K562 (cell line): ENCODE measurements at regions not wholly inside any gene's neighbourhood (a gene's known extent, or its start where the extent isn't known, plus 50 kb on each side); places are given as distances from the start of the nearest gene placed in this dataset.
"Not testable (repeated sequence)": the region's sequence is repeated elsewhere in the genome, so short reads cannot be mapped to it uniquely, and the experiment has no call there.

Experiments used
- DMBX1 ChIP-seq: fragments of 250-450 bp; sonication (Bioruptor Pico); IDR thresholded peaks from 2 replicates; pipeline ENCODE4 v1.8.0; 2022; ENCODE audit warnings: inconsistent platforms, mild to moderate bottlenecking, moderate library complexity, borderline replicate concordance
- MYC ChIP-seq, 2 experiments: fragments of 250-450 bp in 1 of 2; sonication (Bioruptor Pico) in 1 of 2; IDR thresholded peaks; 2 replicates each; pipeline versions ENCODE4 v1.5.1 to v1.6.1; 2012 to 2021; ENCODE audit warnings: low read depth in 2 of 2, borderline replicate concordance in 1 of 2, improper control_type of control experiment in 1 of 2, low read length in 1 of 2, mild to moderate bottlenecking in 1 of 2, moderate library complexity in 1 of 2
- TSHZ1 ChIP-seq: fragments of 250-450 bp; sonication (Bioruptor Pico); IDR thresholded peaks from 2 replicates; pipeline ENCODE4 v1.4.0; 2020; ENCODE audit warnings: mild to moderate bottlenecking, moderate library complexity
- ZBTB17 ChIP-seq: fragments of 450-650 bp; formaldehyde crosslinking; IDR thresholded peaks from 2 replicates; pipeline ENCODE4 v1.4.0; 2020; ENCODE audit warnings: mild to moderate bottlenecking
- ZNF592 ChIP-seq: fragments of 450-650 bp; IDR thresholded peaks from 2 replicates; pipeline ENCODE4 v1.6.1; 2017; ENCODE audit warnings: antibody characterized with exemption, mild to moderate bottlenecking

- peak; percentile 55; the same call in 1 of the 2 replicates for TF ChIP-seq ZBTB17 (CRISPR knock-in tag)
- peak; percentile 33; the same call in 1 of the 2 replicates for TF ChIP-seq TSHZ1 (CRISPR knock-in tag)
- not testable (repeated sequence) for TF ChIP-seq MYC (IDR thresholded peaks at IDR 0.05; ENCODE audit: low read depth, low read length)
- TF ChIP-seq MYC (CRISPR knock-in tag; IDR thresholded peaks at IDR 0.05; ENCODE audit: borderline replicate concordance, low read depth) = 0 out of 2 replicates have a peak, but pooled peaks have one; percentile 34
- TF ChIP-seq DMBX1 (CRISPR knock-in tag) = peak; percentile 80; the same call in 1 of the 2 replicates
- TF ChIP-seq ZNF592 = peak; percentile 83
Observed at GRCh38 chr3:153232050-153232752, 70.2 kb downstream of the RAP2B start (continued).
